ENCODE measurements at regions not wholly inside any gene's neighbourhood (a gene's known extent, or its start where the extent isn't known, plus 50 kb on each side); places are given as distances from the start of the nearest gene placed in this dataset.
"Not testable (repeated sequence)": the region's sequence is repeated elsewhere in the genome, so short reads cannot be mapped to it uniquely, and the experiment has no call there.

- H3K4me1 Mint-ChIP-seq (ENCODE audit: low read depth in 2 of 2): no peaks in the 10 kb centered on the region
- no peak overlapping the region for H3K4me3 Mint-ChIP-seq
- no peak for ATAC-seq (replicated peaks)
- H3K27me3 Mint-ChIP-seq: peaks cover 5 to 11% of the 10 kb centered on the region in 2 donors
- no peaks in the 10 kb centered on the region for H3K9me3 Mint-ChIP-seq
- no peaks in the 10 kb centered on the region for H3K36me3 Mint-ChIP-seq (ENCODE audit: insufficient read depth)
- DNase-seq: no peak
- no peak overlapping the region for H3K27ac Mint-ChIP-seq
These were observed 135.2 kb downstream of the DACT1 start for GRCh38 chr14:58772794-58773620.

GRCh38 chr14:58774531-58774930, 136.8 kb downstream of the DACT1 start:
- ATAC-seq (replicated peaks): no peak
- no peak overlapping the region for H3K27ac Mint-ChIP-seq
- no peaks in the 10 kb centered on the region for H3K36me3 Mint-ChIP-seq (ENCODE audit: insufficient read depth)
- no peaks in the 10 kb centered on the region for H3K4me1 Mint-ChIP-seq (ENCODE audit: low read depth in 2 of 2)
- DNase-seq: no peak
- peaks cover 5 to 11% of the 10 kb centered on the region in 2 donors for H3K27me3 Mint-ChIP-seq
- H3K9me3 Mint-ChIP-seq: no peaks in the 10 kb centered on the region
- H3K4me3 Mint-ChIP-seq: no peak overlapping the region

GRCh38 chr14:58775130-58775529, 137.4 kb downstream of the DACT1 start:
- H3K9me3 Mint-ChIP-seq; ATAC-seq (replicated peaks); H3K4me1 Mint-ChIP-seq (ENCODE audit: low read depth in 2 of 2); H3K36me3 Mint-ChIP-seq (ENCODE audit: insufficient read depth); DNase-seq; H3K4me3 Mint-ChIP-seq; H3K27ac Mint-ChIP-seq: not testable (repeated sequence)
- peaks cover 5 to 11% of the 10 kb centered on the region in 2 donors for H3K27me3 Mint-ChIP-seq

GRCh38 chr14:58776516-58776915, 138.8 kb downstream of the DACT1 start:
- Mint-ChIP-seq H3K36me3 (ENCODE audit: insufficient read depth) (no peaks in the 10 kb centered on the region), H3K4me1 (ENCODE audit: low read depth in 2 of 2) (no peaks in the 10 kb centered on the region), H3K9me3 (no peaks in the 10 kb centered on the region), H3K4me3 (no peak overlapping the region), H3K27ac (no peak overlapping the region), H3K27me3 (peaks cover 5 to 11% of the 10 kb centered on the region in 2 donors)
- DNase-seq: no peak
- no peak for ATAC-seq (replicated peaks)

- DNase-seq: no peak
- no peak overlapping the region for H3K27ac Mint-ChIP-seq
- no peaks in the 10 kb centered on the region for H3K36me3 Mint-ChIP-seq (ENCODE audit: insufficient read depth)
- H3K9me3 Mint-ChIP-seq: no peaks in the 10 kb centered on the region
- no peaks in the 10 kb centered on the region for H3K4me1 Mint-ChIP-seq (ENCODE audit: low read depth in 2 of 2)
- H3K27me3 Mint-ChIP-seq: peaks cover 5 to 10% of the 10 kb centered on the region in 2 donors
- no peak overlapping the region for H3K4me3 Mint-ChIP-seq
- no peak for ATAC-seq (replicated peaks)
These were observed 139.8 kb downstream of the DACT1 start for GRCh38 chr14:58777541-58777979.

GRCh38 chr14:58778202-58778601, 140.4 kb downstream of the DACT1 start:
- Mint-ChIP-seq H3K27me3 (peaks cover 3 to 5% of the 10 kb centered on the region in 2 donors), H3K36me3 (ENCODE audit: insufficient read depth) (no peaks in the 10 kb centered on the region), H3K27ac (no peak overlapping the region), H3K4me3 (no peak overlapping the region), H3K9me3 (no peaks in the 10 kb centered on the region), H3K4me1 (ENCODE audit: low read depth in 2 of 2) (no peaks in the 10 kb centered on the region)
- no peak for ATAC-seq (replicated peaks)
- no peak for DNase-seq

- no peaks in the 10 kb centered on the region for H3K9me3 Mint-ChIP-seq
- no peaks in the 10 kb centered on the region for H3K36me3 Mint-ChIP-seq (ENCODE audit: insufficient read depth)
- no peak overlapping the region for H3K4me3 Mint-ChIP-seq
- no peak for DNase-seq
- peaks cover 0 to 1% of the 10 kb centered on the region in 2 donors for H3K27me3 Mint-ChIP-seq
- H3K27ac Mint-ChIP-seq: no peak overlapping the region
- ATAC-seq (replicated peaks): no peak
- H3K4me1 Mint-ChIP-seq (ENCODE audit: low read depth in 2 of 2): no peaks in the 10 kb centered on the region
These were observed 141.6 kb downstream of the DACT1 start for GRCh38 chr14:58779376-58779775.

- no peaks in the 10 kb centered on the region for H3K4me1 Mint-ChIP-seq (ENCODE audit: low read depth in 2 of 2)
- H3K4me3 Mint-ChIP-seq: no peak overlapping the region
- H3K36me3 Mint-ChIP-seq (ENCODE audit: insufficient read depth): no peaks in the 10 kb centered on the region
These were observed 142.4 kb downstream of the DACT1 start for GRCh38 chr14:58780185-58780584.

GRCh38 chr14:58780605-58781004, 142.8 kb downstream of the DACT1 start:
- Mint-ChIP-seq H3K27ac (no peak overlapping the region), H3K4me3 (no peak overlapping the region), H3K27me3 (no peaks in the 10 kb centered on the region), H3K36me3 (ENCODE audit: insufficient read depth) (no peaks in the 10 kb centered on the region), H3K9me3 (no peaks in the 10 kb centered on the region), H3K4me1 (ENCODE audit: low read depth in 2 of 2) (no peaks in the 10 kb centered on the region)
- no peak for DNase-seq
- no peak for ATAC-seq (replicated peaks)

More at GRCh38 chr14:58780185-58780584, 142.4 kb downstream of the DACT1 start:
- Mint-ChIP-seq H3K27ac (no peak overlapping the region), H3K27me3 (no peaks in the 10 kb centered on the region), H3K9me3 (no peaks in the 10 kb centered on the region)
- DNase-seq: no peak
- no peak for ATAC-seq (replicated peaks)

- no peaks in the 10 kb centered on the region for H3K9me3 Mint-ChIP-seq
- H3K4me3 Mint-ChIP-seq: no peak overlapping the region
- no peaks in the 10 kb centered on the region for H3K27me3 Mint-ChIP-seq
- ATAC-seq (replicated peaks) (no peak), DNase-seq (no peak)
- no peaks in the 10 kb centered on the region for H3K36me3 Mint-ChIP-seq (ENCODE audit: insufficient read depth)
- H3K27ac Mint-ChIP-seq: no peak overlapping the region
- no peaks in the 10 kb centered on the region for H3K4me1 Mint-ChIP-seq (ENCODE audit: low read depth in 2 of 2)
These were observed 144.2 kb downstream of the DACT1 start for GRCh38 chr14:58782011-58782410.

- Mint-ChIP-seq H3K27ac (no peak overlapping the region), H3K27me3 (no peaks in the 10 kb centered on the region), H3K4me1 (ENCODE audit: low read depth in 2 of 2) (no peaks in the 10 kb centered on the region), H3K36me3 (ENCODE audit: insufficient read depth) (no peaks in the 10 kb centered on the region), H3K9me3 (no peaks in the 10 kb centered on the region), H3K4me3 (no peak overlapping the region)
- DNase-seq (no peak), ATAC-seq (replicated peaks) (no peak)
These were observed 146.2 kb downstream of the DACT1 start for GRCh38 chr14:58783792-58784511.

- Mint-ChIP-seq H3K4me3 (no peak overlapping the region), H3K4me1 (ENCODE audit: low read depth in 2 of 2) (no peaks in the 10 kb centered on the region), H3K9me3 (no peaks in the 10 kb centered on the region), H3K36me3 (ENCODE audit: insufficient read depth) (no peaks in the 10 kb centered on the region), H3K27ac (no peak overlapping the region), H3K27me3 (no peaks in the 10 kb centered on the region)
- no peak for ATAC-seq (replicated peaks)
- DNase-seq: no peak
These were observed 147.2 kb downstream of the DACT1 start for GRCh38 chr14:58784931-58785330.

- DNase-seq: no peak
- Mint-ChIP-seq H3K4me1 (ENCODE audit: low read depth in 2 of 2) (no peaks in the 10 kb centered on the region), H3K36me3 (ENCODE audit: insufficient read depth) (no peaks in the 10 kb centered on the region), H3K27ac (no peak overlapping the region), H3K9me3 (no peaks in the 10 kb centered on the region), H3K27me3 (no peaks in the 10 kb centered on the region), H3K4me3 (no peak overlapping the region)
- ATAC-seq (replicated peaks): no peak
These were observed 147.9 kb downstream of the DACT1 start for GRCh38 chr14:58785701-58786100.

GRCh38 chr14:58787592-58787991, 149.8 kb downstream of the DACT1 start:
- Mint-ChIP-seq H3K4me3 (no peak overlapping the region), H3K9me3 (peaks cover 0 to 2% of the 10 kb centered on the region in 2 donors), H3K36me3 (ENCODE audit: insufficient read depth) (no peaks in the 10 kb centered on the region), H3K4me1 (ENCODE audit: low read depth in 2 of 2) (no peaks in the 10 kb centered on the region), H3K27ac (no peak overlapping the region), H3K27me3 (peaks cover 0 to 2% of the 10 kb centered on the region in 2 donors)
- no peak for ATAC-seq (replicated peaks)
- no peak for DNase-seq

Measured in effector memory CD8-positive, alpha-beta T cell (primary cell).